HepG2 (cell line): ENCODE measurements at regions not wholly inside any gene's neighbourhood (a gene's known extent, or its start where the extent isn't known, plus 50 kb on each side); places are given as distances from the start of the nearest gene placed in this dataset.
A peak's percentile ranks its signal among the peaks of the same experiment; 100 is the strongest.

Experiments used
- ATF2 ChIP-seq: sonication (generic); formaldehyde crosslinking; IDR thresholded peaks from 2 replicates; pipeline ENCODE4 v1.4.0; 2020; ENCODE audit warnings: missing genetic modification reagents
- DRAP1 ChIP-seq: IDR thresholded peaks from 2 replicates; pipeline ENCODE4 v1.6.1; 2016; ENCODE audit warnings: missing genetic modification reagents, missing compliant biosample characterization
- FOXK1 ChIP-seq: sonication (generic); formaldehyde crosslinking; IDR thresholded peaks from 2 replicates; pipeline ENCODE4 v1.4.0; 2020; ENCODE audit warnings: low read depth, missing genetic modification reagents, borderline replicate concordance
- FOXO4 ChIP-seq: sonication (generic); formaldehyde crosslinking; conservative IDR thresholded peaks from 2 replicates; pipeline ENCODE4 v1.8.1; 2023; ENCODE audit warnings: missing genetic modification reagents
- KAT8 ChIP-seq: IDR thresholded peaks from 2 replicates; pipeline ENCODE4 v1.6.1; 2016; ENCODE audit warnings: missing genetic modification reagents, missing compliant biosample characterization
- MED1 ChIP-seq: sonication (generic); formaldehyde crosslinking; IDR thresholded peaks from 2 replicates; pipeline ENCODE4 v1.4.0; 2020; ENCODE audit warnings: missing genetic modification reagents
- NBN ChIP-seq: fragments of 450-650 bp; conservative IDR thresholded peaks from 2 replicates; pipeline ENCODE4 v1.6.1; 2017
- RARA ChIP-seq: IDR thresholded peaks from 2 replicates; pipeline ENCODE4 v1.6.1; 2016; ENCODE audit warnings: missing genetic modification reagents, missing compliant biosample characterization
- RCOR2 ChIP-seq: IDR thresholded peaks from 2 replicates; pipeline ENCODE4 v1.6.1; 2016; ENCODE audit warnings: missing biosample characterization, missing genetic modification reagents
- THAP11 ChIP-seq: IDR thresholded peaks from 2 replicates; pipeline ENCODE4 v1.6.1; 2016; ENCODE audit warnings: missing biosample characterization, missing genetic modification reagents
- ZFAT ChIP-seq: sonication (generic); formaldehyde crosslinking; conservative IDR thresholded peaks from 2 replicates; pipeline ENCODE4 v1.8.1; 2023; ENCODE audit warnings: missing genetic modification reagents, inconsistent platforms
- ZNF354B ChIP-seq: sonication (generic); formaldehyde crosslinking; IDR thresholded peaks from 2 replicates; pipeline ENCODE4 v1.8.0; 2022; ENCODE audit warnings: mild to moderate bottlenecking, missing genetic modification reagents
- ZNF567 ChIP-seq: sonication (generic); formaldehyde crosslinking; IDR thresholded peaks from 2 replicates; pipeline ENCODE4 v1.8.1; 2023; ENCODE audit warnings: mild to moderate bottlenecking, missing genetic modification reagents, borderline replicate concordance
- TF ChIP-seq, protein P1 (sequence below): sonication (generic); formaldehyde crosslinking; conservative IDR thresholded peaks from 2 replicates; pipeline ENCODE4 v1.4.0; 2020; ENCODE audit warnings: missing genetic modification reagents
- TF ChIP-seq, protein P2 (sequence below): sonication (generic); formaldehyde crosslinking; IDR thresholded peaks from 2 replicates; pipeline ENCODE4 v1.5.1; 2020; ENCODE audit warnings: mild to moderate bottlenecking, missing genetic modification reagents
- TF ChIP-seq, protein P3 (sequence below): IDR thresholded peaks from 2 replicates; pipeline ENCODE4 v1.6.1; 2016; ENCODE audit warnings: missing compliant biosample characterization, missing genetic modification reagents, borderline replicate concordance
- TF ChIP-seq, protein P4 (sequence below): sonication (generic); formaldehyde crosslinking; IDR thresholded peaks from 2 replicates; pipeline ENCODE4 v1.4.0; 2020; ENCODE audit warnings: missing genetic modification reagents

DNA sequence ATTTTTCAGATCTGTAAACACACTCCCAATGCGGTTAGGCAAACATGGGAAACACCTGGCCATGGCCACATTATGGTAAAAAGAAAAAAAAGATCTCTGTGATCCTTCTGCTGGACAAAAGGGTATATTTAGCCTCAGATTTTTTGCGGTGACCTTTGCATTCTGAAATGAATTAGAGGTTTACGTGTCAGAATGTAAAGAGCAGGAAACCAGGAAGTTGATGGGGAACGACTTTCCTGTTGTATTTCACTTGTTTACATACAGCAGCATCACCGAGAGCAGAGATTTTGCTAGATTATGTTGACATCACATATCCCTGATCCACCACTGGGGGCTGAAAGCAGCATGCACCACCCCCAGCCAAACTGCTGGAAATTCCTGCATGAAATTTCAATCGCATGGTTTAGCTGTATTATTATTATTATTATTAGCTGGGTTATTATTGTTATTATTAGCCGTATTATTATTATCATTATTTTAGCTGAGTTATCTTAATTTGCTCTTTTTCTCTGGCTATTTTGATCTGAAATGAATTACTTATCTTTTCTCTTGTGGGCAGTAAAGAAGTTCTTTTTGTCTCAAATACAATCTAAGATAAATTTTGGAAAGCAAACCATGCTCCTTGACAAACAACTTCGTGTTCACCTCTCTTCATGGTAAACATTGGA is 189.4 kb downstream of the ZFP64 start (continued):
- TF ChIP-seq, protein P1, sequence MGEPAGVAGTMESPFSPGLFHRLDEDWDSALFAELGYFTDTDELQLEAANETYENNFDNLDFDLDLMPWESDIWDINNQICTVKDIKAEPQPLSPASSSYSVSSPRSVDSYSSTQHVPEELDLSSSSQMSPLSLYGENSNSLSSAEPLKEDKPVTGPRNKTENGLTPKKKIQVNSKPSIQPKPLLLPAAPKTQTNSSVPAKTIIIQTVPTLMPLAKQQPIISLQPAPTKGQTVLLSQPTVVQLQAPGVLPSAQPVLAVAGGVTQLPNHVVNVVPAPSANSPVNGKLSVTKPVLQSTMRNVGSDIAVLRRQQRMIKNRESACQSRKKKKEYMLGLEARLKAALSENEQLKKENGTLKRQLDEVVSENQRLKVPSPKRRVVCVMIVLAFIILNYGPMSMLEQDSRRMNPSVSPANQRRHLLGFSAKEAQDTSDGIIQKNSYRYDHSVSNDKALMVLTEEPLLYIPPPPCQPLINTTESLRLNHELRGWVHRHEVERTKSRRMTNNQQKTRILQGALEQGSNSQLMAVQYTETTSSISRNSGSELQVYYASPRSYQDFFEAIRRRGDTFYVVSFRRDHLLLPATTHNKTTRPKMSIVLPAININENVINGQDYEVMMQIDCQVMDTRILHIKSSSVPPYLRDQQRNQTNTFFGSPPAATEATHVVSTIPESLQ (CRISPR knock-in tag): no peak
- TF ChIP-seq KAT8 (CRISPR knock-in tag) (peak; percentile 72), ZNF567 (CRISPR knock-in tag) (peak; percentile 37; the same call in 1 of the 2 replicates), RCOR2 (peak; percentile 80), ZFAT (CRISPR knock-in tag) (no peak), MED1 (peak; percentile 91), DRAP1 (peak; percentile 59; the same call in 1 of the 2 replicates), ZNF354B (CRISPR knock-in tag) (no peak), FOXK1 (CRISPR knock-in tag) (peak; percentile 89; the same call in 1 of the 2 replicates), RARA (CRISPR knock-in tag) (peak; percentile 80), NBN (no peak), ATF2 (CRISPR knock-in tag) (no peak), FOXO4 (CRISPR knock-in tag) (no peak), THAP11 (peak; percentile 55; the same call in 1 of the 2 replicates)
- TF ChIP-seq, protein P2, sequence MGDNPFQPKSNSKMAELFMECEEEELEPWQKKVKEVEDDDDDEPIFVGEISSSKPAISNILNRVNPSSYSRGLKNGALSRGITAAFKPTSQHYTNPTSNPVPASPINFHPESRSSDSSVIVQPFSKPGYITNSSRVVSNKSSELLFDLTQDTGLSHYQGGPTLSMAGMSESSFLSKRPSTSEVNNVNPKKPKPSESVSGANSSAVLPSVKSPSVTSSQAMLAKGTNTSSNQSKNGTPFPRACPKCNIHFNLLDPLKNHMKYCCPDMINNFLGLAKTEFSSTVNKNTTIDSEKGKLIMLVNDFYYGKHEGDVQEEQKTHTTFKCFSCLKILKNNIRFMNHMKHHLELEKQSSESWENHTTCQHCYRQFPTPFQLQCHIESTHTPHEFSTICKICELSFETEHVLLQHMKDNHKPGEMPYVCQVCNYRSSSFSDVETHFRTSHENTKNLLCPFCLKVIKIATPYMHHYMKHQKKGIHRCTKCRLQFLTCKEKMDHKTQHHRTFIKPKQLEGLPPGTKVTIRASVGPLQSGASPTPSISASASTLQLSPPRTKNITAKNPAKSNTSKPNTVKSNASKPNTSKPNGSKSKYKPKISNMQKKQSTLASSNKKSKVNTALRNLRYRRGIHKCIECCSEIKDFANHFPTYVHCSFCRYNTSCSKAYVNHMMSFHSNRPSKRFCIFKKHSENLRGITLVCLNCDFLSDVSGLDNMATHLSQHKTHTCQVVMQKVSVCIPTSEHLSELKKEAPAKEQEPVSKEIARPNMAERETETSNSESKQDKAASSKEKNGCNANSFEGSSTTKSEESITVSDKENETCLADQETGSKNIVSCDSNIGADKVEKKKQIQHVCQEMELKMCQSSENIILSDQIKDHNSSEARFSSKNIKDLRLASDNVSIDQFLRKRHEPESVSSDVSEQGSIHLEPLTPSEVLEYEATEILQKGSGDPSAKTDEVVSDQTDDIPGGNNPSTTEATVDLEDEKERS (CRISPR knock-in tag): peak; percentile 75; the same call in 1 of the 2 replicates
- TF ChIP-seq, protein P3, sequence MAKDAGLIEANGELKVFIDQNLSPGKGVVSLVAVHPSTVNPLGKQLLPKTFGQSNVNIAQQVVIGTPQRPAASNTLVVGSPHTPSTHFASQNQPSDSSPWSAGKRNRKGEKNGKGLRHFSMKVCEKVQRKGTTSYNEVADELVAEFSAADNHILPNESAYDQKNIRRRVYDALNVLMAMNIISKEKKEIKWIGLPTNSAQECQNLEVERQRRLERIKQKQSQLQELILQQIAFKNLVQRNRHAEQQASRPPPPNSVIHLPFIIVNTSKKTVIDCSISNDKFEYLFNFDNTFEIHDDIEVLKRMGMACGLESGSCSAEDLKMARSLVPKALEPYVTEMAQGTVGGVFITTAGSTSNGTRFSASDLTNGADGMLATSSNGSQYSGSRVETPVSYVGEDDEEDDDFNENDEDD: no peak
- TF ChIP-seq, protein P4, sequence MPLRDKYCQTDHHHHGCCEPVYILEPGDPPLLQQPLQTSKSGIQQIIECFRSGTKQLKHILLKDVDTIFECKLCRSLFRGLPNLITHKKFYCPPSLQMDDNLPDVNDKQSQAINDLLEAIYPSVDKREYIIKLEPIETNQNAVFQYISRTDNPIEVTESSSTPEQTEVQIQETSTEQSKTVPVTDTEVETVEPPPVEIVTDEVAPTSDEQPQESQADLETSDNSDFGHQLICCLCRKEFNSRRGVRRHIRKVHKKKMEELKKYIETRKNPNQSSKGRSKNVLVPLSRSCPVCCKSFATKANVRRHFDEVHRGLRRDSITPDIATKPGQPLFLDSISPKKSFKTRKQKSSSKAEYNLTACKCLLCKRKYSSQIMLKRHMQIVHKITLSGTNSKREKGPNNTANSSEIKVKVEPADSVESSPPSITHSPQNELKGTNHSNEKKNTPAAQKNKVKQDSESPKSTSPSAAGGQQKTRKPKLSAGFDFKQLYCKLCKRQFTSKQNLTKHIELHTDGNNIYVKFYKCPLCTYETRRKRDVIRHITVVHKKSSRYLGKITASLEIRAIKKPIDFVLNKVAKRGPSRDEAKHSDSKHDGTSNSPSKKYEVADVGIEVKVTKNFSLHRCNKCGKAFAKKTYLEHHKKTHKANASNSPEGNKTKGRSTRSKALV (CRISPR knock-in tag): 0 out of 2 replicates have a peak, but pooled peaks have one; percentile 19
